SK-N-SH (cell line): ENCODE measurements at regions not wholly inside any gene's neighbourhood (a gene's known extent, or its start where the extent isn't known, plus 50 kb on each side); places are given as distances from the start of the nearest gene placed in this dataset.

Experiments used
- EP300 ChIP-seq, 2 experiments: IDR thresholded peaks; 2 replicates each; pipeline versions ENCODE4 v1.4.0 to v1.6.1; 2012; ENCODE audit warnings: borderline replicate concordance in 1 of 2, low read depth in 1 of 2, low read length in 1 of 2
- FOXJ3 ChIP-seq: sonication (generic); formaldehyde crosslinking; IDR thresholded peaks from 2 replicates; pipeline ENCODE4 v1.5.1; 2020; ENCODE audit warnings: mild to moderate bottlenecking, missing genetic modification reagents
- FOXM1 ChIP-seq: IDR thresholded peaks from 2 replicates; pipeline ENCODE4 v1.4.0; 2012; ENCODE audit warnings: low read depth, mild to moderate bottlenecking
- JUND ChIP-seq: IDR thresholded peaks from 2 replicates; pipeline ENCODE4 v1.4.0; 2012
- MEF2A ChIP-seq: IDR thresholded peaks from 2 replicates; pipeline ENCODE4 v1.4.0; 2012; ENCODE audit warnings: low read depth, borderline replicate concordance
- NFIC ChIP-seq: IDR thresholded peaks from 2 replicates; pipeline ENCODE4 v1.4.0; 2012; ENCODE audit warnings: borderline replicate concordance
- PBX3 ChIP-seq: IDR thresholded peaks from 2 replicates; pipeline ENCODE4; 2012
- RAD21 ChIP-seq: IDR thresholded peaks from 2 replicates; pipeline ENCODE4 v1.6.1; 2012; ENCODE audit warnings: mild to moderate bottlenecking, low read length
- REST ChIP-seq: IDR thresholded peaks from 2 replicates; pipeline ENCODE4 v1.6.1; 2012; ENCODE audit warnings: mild to moderate bottlenecking, low read depth, low read length, moderate library complexity
- SIN3A ChIP-seq: IDR thresholded peaks from 2 replicates; pipeline ENCODE4 v1.6.1; 2012; ENCODE audit warnings: low read depth, mild to moderate bottlenecking, low read length, moderate library complexity, borderline replicate concordance
- TAF1 ChIP-seq: IDR thresholded peaks from 2 replicates; pipeline ENCODE4 v1.6.1; 2012; ENCODE audit warnings: low read depth, mild to moderate bottlenecking, low read length, moderate library complexity, borderline replicate concordance
- TEAD4 ChIP-seq: IDR thresholded peaks from 2 replicates; pipeline ENCODE4 v1.4.0; 2012; ENCODE audit warnings: mild to moderate bottlenecking, borderline replicate concordance; ENCODE audit not compliant: insufficient read depth
- TF ChIP-seq, protein P1 (sequence below): fragments of 200-600 bp; sonication (generic); IDR thresholded peaks from 2 replicates; pipeline ENCODE4 v1.6.1; 2017; ENCODE audit warnings: antibody characterized with exemption, mild to moderate bottlenecking, moderate library complexity
- TF ChIP-seq, protein P2 (sequence below): fragments of 150-350 bp; IDR thresholded peaks from 2 replicates; pipeline ENCODE4 v1.6.1; 2017; ENCODE audit warnings: antibody characterized with exemption, low read length, low read depth, borderline replicate concordance

GRCh38 chr4:121246698-121247097 lies 82.6 kb upstream of the TNIP3 start:
- TF ChIP-seq PBX3 (no peak), REST (no peak), JUND (no peak), EP300 (IDR thresholded peaks at IDR 0.05; ENCODE audit: borderline replicate concordance in 1 of 2, low read depth in 1 of 2, low read length in 1 of 2) (no peak), TEAD4 (no peak), MEF2A (no peak), FOXJ3 (no peak), FOXM1 (no peak), TAF1 (no peak), RAD21 (no peak), NFIC (no peak), SIN3A (no peak)
- TF ChIP-seq, protein P1, sequence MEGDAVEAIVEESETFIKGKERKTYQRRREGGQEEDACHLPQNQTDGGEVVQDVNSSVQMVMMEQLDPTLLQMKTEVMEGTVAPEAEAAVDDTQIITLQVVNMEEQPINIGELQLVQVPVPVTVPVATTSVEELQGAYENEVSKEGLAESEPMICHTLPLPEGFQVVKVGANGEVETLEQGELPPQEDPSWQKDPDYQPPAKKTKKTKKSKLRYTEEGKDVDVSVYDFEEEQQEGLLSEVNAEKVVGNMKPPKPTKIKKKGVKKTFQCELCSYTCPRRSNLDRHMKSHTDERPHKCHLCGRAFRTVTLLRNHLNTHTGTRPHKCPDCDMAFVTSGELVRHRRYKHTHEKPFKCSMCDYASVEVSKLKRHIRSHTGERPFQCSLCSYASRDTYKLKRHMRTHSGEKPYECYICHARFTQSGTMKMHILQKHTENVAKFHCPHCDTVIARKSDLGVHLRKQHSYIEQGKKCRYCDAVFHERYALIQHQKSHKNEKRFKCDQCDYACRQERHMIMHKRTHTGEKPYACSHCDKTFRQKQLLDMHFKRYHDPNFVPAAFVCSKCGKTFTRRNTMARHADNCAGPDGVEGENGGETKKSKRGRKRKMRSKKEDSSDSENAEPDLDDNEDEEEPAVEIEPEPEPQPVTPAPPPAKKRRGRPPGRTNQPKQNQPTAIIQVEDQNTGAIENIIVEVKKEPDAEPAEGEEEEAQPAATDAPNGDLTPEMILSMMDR, result no peak
- TF ChIP-seq, protein P2, sequence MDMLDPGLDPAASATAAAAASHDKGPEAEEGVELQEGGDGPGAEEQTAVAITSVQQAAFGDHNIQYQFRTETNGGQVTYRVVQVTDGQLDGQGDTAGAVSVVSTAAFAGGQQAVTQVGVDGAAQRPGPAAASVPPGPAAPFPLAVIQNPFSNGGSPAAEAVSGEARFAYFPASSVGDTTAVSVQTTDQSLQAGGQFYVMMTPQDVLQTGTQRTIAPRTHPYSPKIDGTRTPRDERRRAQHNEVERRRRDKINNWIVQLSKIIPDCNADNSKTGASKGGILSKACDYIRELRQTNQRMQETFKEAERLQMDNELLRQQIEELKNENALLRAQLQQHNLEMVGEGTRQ, result no peak
